ENCODE measurements at regions not wholly inside any gene's neighbourhood (a gene's known extent, or its start where the extent isn't known, plus 50 kb on each side); places are given as distances from the start of the nearest gene placed in this dataset.
"Not testable (repeated sequence)": the region's sequence is repeated elsewhere in the genome, so short reads cannot be mapped to it uniquely, and the experiment has no call there.

- TF ChIP-seq POLR2AphosphoS5 (IDR thresholded peaks at IDR 0.05; ENCODE audit: low read depth, low read length); CTCF (IDR thresholded peaks at IDR 0.05); TCF7L2 (IDR thresholded peaks at IDR 0.05; ENCODE audit: low read depth, low read length): not testable (repeated sequence)
These were observed 473.3 kb upstream of the CCNG1 start for GRCh38 chr5:162964144-162964543.

Measured in Panc1 (cell line).